Activated CD8-positive, alpha-beta memory T cell treated with anti-CD3 and anti-CD28 coated beads, Interleukin-2, amount 50 U/mL, for 1 hour (primary cell): ENCODE measurements at regions not wholly inside any gene's neighbourhood (a gene's known extent, or its start where the extent isn't known, plus 50 kb on each side); places are given as distances from the start of the nearest gene placed in this dataset.
"Not testable (repeated sequence)": the region's sequence is repeated elsewhere in the genome, so short reads cannot be mapped to it uniquely, and the experiment has no call there.

ENCODE experiments used
- DNase-seq: peaks from one replicate; pipeline ENCODE4 v3.0.0-alpha.2; 2020; ENCODE audit errors: extremely low read depth

DNA sequence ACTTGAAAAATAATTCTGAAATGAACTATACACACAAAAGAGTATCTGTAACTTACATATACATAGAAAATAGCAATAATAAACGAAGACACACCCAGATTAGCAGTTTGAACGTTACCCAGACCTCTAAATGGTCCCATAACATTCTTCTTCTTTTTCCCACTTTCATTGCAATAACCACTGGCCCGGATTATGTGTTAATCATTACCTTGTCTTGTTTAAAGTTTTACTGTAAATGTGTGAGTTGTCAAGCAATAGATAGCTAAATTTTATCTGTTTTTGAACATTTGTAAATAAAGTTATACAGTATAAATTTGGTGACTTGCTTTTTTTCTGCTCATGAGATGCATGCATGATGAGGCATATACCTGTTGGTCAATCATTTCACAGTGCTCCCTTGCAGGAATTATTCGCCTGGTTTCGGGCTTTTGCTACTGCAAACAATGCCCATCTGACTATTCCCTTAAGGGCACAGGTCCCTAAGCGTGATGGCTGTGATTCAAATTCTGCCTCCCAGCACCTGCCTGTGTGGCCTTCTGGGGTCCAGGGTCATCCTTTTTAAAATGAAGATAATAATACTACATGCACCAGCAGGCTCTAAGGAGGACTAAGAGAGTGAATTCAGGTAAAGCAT, 66.1 kb downstream of the GADD45G start:
- no peak for DNase-seq

GRCh38 chr9:89674667-89675057, 69.8 kb downstream of the GADD45G start:
- DNase-seq: no peak

DNA sequence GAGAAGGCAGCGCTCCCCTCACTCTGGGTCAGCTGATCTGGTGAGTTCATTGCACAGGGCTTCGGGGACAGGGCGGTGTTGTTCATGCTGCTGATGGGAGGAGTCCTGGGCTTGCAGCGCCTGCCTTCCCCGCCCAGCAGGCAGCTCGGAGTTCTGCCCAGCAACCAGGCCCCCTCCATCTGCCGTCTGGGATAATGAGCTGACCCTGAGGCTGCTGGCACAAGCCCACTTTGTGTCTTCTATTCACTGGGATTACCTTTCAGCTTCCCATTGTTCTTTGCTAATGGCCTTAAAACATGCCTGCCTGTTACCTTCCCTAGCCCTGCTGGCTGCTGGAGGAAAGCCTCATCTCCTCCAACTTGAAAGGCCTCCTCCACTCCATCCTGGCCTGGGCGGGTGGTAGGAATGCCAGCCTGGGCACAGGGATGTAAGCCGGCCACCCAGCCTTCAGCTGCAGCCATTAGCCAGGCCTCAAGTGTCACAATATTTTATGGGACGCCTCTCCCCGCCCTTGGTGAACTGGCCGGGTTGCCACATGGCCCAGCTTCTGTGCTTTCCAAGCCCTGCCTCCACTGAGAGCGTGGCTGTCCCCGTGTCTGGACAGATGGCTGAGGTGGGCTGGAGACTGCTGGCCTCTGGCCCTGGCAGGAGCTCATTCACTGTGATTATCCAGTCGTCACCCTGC, 70.4 kb downstream of the GADD45G start:
- no peak for DNase-seq

DNA sequence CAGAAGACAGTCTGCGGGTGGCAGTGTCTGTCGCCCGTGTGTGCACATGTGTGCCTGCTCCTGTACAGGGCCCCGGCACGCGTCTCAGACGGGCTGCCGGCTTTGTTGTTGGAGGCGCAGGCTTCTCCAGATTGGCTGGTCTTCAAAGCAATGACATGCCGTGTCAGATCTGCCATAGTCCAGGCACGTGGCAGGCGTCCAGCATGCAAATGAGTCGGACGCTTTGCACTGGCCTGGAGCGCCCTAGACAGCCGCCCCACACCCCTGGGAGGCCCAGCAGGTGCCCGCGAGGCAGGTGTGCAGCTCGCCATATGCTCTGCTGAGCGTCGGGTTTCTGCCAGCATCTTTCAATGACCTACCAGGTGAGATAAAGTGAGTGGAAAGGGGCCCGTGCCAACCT, 71.5 kb downstream of the GADD45G start:
- DNase-seq: no peak

DNA sequence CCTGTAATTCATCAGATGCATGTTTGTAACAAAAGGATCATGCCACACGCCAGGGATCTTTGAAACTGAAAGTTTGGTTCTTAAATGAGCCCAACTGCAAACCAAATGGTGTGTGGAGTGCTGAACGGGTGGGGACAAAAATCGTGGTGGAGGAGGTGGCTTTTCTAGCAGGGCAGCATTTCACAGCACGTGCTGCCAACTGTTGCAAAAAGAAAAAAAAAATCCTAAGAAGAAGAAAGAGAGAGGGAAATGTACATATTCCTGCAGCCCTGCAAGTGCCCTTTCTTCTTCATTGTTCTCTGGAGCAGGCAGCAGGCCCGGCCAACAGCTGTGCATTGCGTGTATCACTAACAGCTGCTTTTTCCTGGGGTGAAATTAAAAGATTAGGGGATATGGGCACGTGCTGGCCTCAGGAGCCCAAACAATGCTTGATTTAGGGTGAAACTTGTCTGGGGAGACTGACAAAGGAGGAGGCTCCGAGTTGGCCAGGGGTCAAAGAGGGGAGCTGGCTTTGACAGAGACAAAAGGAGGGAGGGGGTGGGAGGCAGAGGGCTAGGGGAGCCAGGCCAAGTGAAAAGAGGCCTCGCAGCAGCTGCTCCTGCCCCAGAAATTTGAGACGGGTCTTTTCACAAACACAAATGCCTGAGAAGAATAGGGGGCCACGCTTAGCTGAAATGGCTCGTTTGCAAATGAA, 73.0 kb downstream of the GADD45G start:
- DNase-seq: no peak

- no peak for DNase-seq
Measured at GRCh38 chr9:89678396-89679015, 73.7 kb downstream of the GADD45G start.

- no peak for DNase-seq
Measured at GRCh38 chr9:89679016-89679415, 74.2 kb downstream of the GADD45G start.

DNA sequence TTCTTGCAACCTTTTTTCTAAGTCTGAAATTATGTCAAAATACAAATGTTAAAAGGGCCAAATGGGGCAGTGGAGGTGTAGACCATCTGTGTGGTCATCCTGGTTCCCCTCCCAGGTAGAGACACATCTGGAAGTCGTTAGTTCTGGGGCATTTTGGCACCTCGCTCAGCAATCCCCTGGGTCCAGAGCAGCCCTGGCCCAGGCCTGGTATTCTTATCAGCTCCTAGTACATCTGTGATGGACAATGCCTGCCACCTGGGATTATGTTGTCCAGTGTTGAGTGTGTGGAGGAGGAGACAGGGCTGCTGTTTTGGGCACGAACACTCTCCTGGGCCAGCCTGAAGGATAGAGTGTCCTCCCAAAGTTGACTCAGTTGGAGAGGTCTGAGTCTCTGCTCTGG, 74.8 kb downstream of the GADD45G start:
- no peak for DNase-seq

DNA sequence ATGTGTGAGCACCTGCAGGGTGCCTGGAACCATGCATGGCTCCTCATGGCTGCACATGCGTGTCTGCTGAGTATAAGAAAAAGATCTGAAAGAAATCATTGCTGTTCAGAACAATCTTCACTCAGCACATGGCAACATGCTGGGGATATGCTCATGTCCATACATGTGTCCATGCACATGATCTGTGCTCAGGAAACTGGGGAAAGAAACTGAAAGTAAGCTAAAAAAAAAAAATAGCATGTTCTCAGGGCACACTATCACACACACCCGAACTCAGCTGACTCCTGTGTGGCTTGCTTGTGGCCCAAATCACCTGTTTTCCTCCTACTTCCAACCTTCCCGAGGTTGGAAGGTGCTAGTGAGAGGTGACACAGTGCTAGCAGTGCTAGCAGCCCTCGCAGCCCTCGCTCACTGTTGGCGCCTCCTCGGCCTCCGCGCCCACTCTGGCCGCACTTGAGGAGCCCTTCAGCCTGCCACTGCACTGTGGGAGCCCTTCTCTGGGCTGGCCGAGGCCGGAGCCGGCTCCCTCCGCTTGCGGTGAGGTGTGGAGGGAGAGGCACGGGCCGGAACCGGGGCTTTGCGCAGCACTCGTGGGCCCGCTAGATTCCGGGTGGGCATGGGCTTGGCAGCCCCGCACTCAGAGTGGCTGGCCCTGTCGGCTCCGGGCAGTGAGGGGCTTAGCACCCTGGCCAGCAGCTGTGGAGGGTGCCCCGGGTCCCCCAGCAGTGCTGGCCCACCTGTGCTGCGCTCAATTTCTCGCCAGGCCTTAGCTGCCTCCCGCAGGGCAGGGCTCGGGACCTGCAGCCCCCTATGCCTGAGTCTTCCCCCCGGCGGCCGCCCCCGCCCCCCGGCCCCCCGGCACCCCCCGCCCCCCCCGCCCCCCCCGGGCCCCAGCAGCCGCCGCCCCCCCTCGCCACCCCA, 76.0 kb downstream of the GADD45G start:
- DNase-seq: no peak

DNA sequence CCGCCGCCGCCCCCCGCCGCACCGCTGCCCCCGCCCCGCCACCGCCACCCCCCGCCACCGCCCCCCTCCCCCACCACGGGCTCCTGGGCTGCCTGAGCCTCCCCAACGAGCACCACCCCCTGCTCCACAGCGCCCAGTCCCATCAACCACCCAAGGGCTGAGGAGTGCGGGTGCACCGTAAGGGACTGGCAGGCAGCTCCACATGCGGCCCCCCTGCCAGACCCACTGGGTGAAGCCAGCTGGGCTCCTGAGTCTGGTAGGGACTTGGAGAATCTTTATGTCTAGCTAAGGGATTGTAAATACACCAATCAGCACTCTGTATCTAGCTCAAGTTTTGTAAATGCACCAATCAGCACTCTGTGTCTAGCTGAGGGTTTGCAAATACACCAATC, 76.7 kb downstream of the GADD45G start:
- DNase-seq: not testable (repeated sequence)

DNA sequence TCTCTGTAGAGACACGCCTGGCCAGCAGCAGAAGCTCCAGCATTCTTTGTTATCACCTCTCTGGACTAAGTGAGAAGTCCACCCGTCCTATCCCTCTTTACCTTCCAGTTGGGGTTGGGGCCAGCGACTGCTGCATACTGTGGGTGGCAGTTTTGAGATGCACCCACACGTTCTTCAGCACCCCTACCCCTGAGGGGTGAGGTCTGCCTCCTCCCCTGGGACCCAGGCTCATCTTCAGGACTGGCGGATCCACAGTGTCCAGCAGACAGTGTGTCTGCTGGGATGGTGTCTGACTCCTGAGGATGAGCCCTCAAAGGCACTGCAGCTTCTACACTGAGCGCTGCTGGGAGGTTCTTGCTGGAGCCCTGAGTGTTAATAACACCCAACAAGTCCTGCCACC, 78.8 kb downstream of the GADD45G start:
- DNase-seq: no peak

DNA sequence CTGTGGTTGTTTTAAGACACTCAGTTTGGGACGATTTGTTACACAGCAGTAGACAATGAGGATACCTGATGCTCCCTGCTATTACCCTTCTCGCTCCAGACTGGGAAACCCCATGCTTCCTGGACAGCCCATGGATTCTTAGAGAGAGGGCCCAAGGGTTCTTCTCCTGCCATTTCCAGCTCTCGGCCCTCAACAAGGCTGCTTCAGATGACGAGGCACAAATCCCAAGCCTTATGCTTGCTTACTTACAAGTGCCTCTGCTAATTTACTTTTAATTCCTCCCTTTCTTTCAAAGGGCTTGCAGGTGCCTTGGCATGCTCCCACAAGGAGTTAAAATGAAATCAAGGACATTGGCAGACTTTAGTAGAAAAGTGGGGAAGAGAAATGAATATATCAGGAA, 79.4 kb downstream of the GADD45G start:
- no peak for DNase-seq

GRCh38 chr9:89684912-89685636, 80.3 kb downstream of the GADD45G start:
- no peak for DNase-seq

DNA sequence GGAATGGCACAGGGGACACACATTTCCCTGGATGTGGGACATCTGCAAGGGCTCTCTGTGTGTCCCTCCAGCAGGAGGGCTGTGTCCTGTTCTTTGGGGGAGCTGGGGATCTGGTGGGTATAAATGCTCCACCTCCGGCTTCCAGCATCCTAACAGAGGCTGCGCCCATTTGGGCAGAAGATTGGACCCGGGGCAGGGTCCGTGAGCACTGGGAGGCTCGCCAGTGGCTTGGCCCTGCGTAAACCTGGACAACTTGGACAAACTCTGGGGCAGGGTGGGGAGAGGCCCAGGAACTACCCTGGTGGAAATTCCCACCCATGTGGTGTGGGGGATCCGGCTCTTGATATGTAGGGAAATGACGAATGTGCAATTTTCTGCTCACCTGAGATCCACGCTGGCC, 80.9 kb downstream of the GADD45G start:
- no peak for DNase-seq

DNA sequence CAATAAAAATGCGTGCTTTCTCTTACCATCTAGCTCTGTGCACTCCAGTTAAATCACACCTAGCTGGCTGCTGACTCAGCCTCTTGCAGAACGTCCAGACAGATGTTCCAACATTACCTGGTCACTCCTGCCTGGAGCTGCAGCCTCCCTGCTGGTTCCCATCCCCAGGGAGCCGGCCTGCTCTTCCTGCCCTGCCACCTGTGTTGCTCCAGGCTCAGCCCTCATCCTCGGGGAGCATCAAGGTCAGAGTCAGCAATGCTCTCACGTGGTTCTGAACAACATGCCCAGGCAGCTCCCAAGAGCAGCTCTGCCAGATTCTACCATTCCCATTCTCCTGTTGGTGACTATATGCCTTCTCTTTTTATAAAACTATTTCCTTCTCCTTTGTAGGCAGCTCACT, 81.3 kb downstream of the GADD45G start:
- no peak for DNase-seq

GRCh38 chr9:89686621-89687020, 81.8 kb downstream of the GADD45G start:
- DNase-seq: no peak

GRCh38 chr9:89687188-89687587, 82.4 kb downstream of the GADD45G start:
- no peak for DNase-seq

DNA sequence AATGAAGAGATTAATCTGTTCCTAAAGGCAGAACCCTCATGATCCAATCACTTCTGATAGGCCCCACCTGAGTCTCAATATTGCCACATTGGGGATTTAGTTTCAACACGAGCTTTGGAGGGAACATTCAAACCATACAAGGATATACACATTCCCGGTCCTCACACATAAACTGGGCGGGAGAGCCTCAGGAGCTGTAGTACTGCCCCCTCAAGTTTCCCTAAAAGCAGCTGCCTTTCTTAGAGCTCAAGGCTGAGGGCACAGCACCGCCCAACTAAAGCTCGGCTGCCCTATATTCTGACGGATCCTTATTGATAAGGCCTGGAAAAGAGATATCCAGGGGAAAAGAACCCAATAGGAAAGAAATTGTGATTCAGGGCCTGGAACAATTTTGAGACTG, 83.0 kb downstream of the GADD45G start:
- DNase-seq: no peak

- DNase-seq: not testable (repeated sequence)
Measured at GRCh38 chr9:89689321-89689720, 84.5 kb downstream of the GADD45G start.

- DNase-seq: no peak
Measured at GRCh38 chr9:89690334-89690912, 85.6 kb downstream of the GADD45G start.

DNA sequence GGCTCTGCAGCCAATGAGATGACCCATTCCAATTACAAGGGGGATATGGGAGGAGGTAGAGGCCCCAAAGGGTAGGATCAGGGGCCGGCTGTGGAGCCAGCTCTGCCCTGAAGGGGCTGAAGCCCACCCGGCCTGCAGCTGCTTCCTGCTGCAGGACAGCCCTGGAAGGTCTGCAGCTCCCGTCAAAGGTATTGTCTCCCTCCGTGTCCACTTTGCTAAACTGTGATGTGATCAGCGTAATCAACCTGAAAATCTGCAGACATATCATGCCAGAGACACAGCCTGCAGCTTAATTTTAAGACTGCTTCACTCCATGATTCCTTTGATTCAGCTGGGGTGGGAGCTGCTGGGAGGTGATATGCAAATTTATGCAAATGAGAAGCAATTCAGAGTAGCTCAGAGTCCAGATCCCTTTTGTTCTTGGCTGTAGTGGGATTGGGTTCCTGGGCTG, 90.7 kb downstream of the GADD45G start:
- DNase-seq: no peak
